ENCODE measurements at regions not wholly inside any gene's neighbourhood (a gene's known extent, or its start where the extent isn't known, plus 50 kb on each side); places are given as distances from the start of the nearest gene placed in this dataset.

DNA sequence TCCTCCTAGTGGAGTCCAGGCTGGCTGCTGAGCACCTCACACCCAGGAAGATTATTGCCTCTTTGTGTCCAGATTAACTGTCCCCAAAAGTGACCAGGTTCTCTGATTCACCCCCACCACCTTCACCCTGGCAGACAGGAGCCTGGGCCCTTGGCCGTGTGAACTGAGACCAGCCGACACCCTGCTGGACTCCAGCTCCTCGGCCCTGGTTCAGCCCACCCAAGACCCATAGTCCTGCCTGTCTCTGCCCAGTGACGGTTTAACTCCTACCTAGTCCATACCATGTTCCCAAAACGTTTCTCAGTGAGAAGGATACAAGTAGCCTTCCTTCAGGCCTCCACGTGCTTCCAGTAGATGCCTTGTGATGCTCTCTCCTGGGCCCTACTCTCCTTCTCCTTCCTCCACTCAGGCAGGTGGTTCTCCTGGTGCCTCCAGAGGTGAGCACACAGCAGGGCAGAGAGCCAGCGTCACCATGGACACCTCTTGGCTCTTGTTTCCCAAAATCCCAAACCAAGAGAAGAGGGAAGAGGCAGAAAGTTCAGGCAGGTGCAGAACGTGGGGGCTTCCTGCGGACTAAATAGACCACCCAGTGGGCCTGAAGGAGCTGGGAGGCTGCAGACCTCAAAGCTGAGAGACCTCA lies 134.4 kb upstream of the CST7 start:
- no peaks in the 10 kb centered on the region for H3K4me1 ChIP-seq (ENCODE audit: control insufficient read depth, insufficient read depth, low read length)
- no peaks in the 10 kb centered on the region for H3K27me3 ChIP-seq (ENCODE audit: control insufficient read depth, insufficient read depth, low read length)
- H3K27ac ChIP-seq (ENCODE audit: low read length), result no peak overlapping the region
- no peak for DNase-seq
- whole genome bisulfite sequencing (ENCODE audit: insufficient coverage), result 77% methylated on average over 8 of the region's 9 CpGs
- H3K9me3 ChIP-seq (replicated peaks; ENCODE audit: control insufficient read depth, low read depth, low read length), result no peaks in the 10 kb centered on the region
- H3K4me3 ChIP-seq (ENCODE audit: low read length), result no peak overlapping the region
- H3K36me3 ChIP-seq (ENCODE audit: control insufficient read depth, insufficient read depth, low read length), result no peaks in the 10 kb centered on the region

- Histone ChIP-seq H3K36me3 (ENCODE audit: control insufficient read depth, insufficient read depth, low read length) (no peaks in the 10 kb centered on the region), H3K4me3 (ENCODE audit: low read length) (no peak overlapping the region), H3K9me3 (replicated peaks; ENCODE audit: control insufficient read depth, low read depth, low read length) (no peaks in the 10 kb centered on the region), H3K27me3 (ENCODE audit: control insufficient read depth, insufficient read depth, low read length) (no peaks in the 10 kb centered on the region), H3K27ac (ENCODE audit: low read length) (no peak overlapping the region), H3K4me1 (ENCODE audit: control insufficient read depth, insufficient read depth, low read length) (no peaks in the 10 kb centered on the region)
- 37% methylated on average over 7 of the region's 16 CpGs for WGBS (ENCODE audit: insufficient coverage)
- no peak for DNase-seq
Measured at GRCh38 chr20:24815196-24815815, 133.8 kb upstream of the CST7 start.

DNA sequence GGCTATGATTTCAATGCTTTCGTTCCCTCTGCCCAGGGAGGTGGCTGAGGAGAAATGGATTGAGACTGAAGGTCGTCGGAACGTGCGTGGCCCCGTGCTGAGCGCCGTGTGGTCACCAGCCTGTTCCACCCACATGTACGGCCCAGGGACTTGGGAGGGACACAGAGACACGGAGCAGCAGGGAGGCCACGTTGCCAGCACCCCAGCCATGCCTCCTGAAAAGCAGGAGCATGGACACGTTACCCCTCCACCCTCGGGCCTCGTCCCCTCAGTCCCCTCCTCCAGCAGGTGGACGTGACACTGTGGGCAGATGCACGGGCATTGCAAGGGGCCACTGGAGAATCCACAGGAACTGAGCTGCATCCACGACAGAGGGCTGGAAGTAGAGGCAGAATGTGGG lies 133.1 kb upstream of the CST7 start:
- Histone ChIP-seq H3K27me3 (ENCODE audit: control insufficient read depth, insufficient read depth, low read length) (no peaks in the 10 kb centered on the region), H3K27ac (ENCODE audit: low read length) (no peak overlapping the region), H3K36me3 (ENCODE audit: control insufficient read depth, insufficient read depth, low read length) (no peaks in the 10 kb centered on the region), H3K4me1 (ENCODE audit: control insufficient read depth, insufficient read depth, low read length) (no peaks in the 10 kb centered on the region), H3K9me3 (replicated peaks; ENCODE audit: control insufficient read depth, low read depth, low read length) (no peaks in the 10 kb centered on the region), H3K4me3 (ENCODE audit: low read length) (no peak overlapping the region)
- WGBS (ENCODE audit: insufficient coverage), result 86% methylated on average over 11 of the region's 17 CpGs
- DNase-seq, result no peak

- WGBS (ENCODE audit: insufficient coverage), result 84% methylated on average over 5 of the region's 6 CpGs
- no peaks in the 10 kb centered on the region for H3K36me3 ChIP-seq (ENCODE audit: control insufficient read depth, insufficient read depth, low read length)
- H3K9me3 ChIP-seq (replicated peaks; ENCODE audit: control insufficient read depth, low read depth, low read length), result no peaks in the 10 kb centered on the region
- H3K4me3 ChIP-seq (ENCODE audit: low read length), result no peak overlapping the region
- H3K4me1 ChIP-seq (ENCODE audit: control insufficient read depth, insufficient read depth, low read length), result no peaks in the 10 kb centered on the region
- H3K27me3 ChIP-seq (ENCODE audit: control insufficient read depth, insufficient read depth, low read length), result no peaks in the 10 kb centered on the region
- DNase-seq, result no peak
- H3K27ac ChIP-seq (ENCODE audit: low read length), result no peak overlapping the region
Measured at GRCh38 chr20:24816431-24816830, 132.6 kb upstream of the CST7 start.

DNA sequence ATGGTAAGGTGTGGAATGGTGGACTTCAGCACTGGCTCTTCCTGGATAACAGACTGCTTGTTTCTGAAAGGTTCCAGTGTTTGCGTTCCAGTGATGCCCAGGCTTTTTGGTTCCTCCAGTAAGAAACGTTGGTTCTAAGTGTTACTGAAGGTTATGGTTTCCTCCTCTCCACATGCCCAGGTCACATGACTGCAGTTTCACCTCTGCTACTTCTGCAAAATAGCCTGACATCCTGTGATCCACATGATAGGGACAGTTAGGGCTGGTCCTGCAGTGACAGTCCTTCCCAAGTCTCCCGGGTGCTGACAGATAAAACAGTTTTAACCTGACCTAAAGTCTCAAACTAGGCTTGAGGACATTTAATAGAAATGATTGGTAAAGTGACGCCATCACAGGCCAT lies 132.2 kb upstream of the CST7 start:
- Histone ChIP-seq H3K36me3 (ENCODE audit: control insufficient read depth, insufficient read depth, low read length) (no peaks in the 10 kb centered on the region), H3K4me1 (ENCODE audit: control insufficient read depth, insufficient read depth, low read length) (no peaks in the 10 kb centered on the region), H3K27ac (ENCODE audit: low read length) (no peak overlapping the region), H3K27me3 (ENCODE audit: control insufficient read depth, insufficient read depth, low read length) (no peaks in the 10 kb centered on the region), H3K4me3 (ENCODE audit: low read length) (no peak overlapping the region), H3K9me3 (replicated peaks; ENCODE audit: control insufficient read depth, low read depth, low read length) (no peaks in the 10 kb centered on the region)
- WGBS (ENCODE audit: insufficient coverage), result no CpG with 5 or more reads among the region's 4 CpGs
- no peak for DNase-seq

DNA sequence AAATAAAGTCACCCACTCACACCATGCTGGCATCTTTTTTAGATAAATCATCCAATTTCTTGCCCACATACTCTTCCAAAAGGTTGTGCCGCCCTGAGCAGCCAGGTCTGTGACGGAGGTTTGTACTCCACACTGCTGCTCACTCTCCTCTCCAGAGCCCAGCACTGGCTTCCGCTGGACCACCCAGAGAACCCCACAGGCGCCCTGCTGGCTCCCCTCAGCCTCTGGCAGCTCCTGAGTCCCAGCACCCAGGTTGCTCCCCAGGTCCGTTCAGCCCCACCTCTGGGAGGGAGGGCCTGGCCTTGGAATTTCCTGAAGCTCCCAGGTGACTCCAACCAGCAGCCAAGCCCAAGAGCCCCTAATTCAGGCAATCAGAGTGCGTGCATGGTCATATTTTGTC lies 131.7 kb upstream of the CST7 start:
- H3K36me3 ChIP-seq (ENCODE audit: control insufficient read depth, insufficient read depth, low read length), result no peaks in the 10 kb centered on the region
- H3K27me3 ChIP-seq (ENCODE audit: control insufficient read depth, insufficient read depth, low read length), result no peaks in the 10 kb centered on the region
- no peak overlapping the region for H3K4me3 ChIP-seq (ENCODE audit: low read length)
- no peaks in the 10 kb centered on the region for H3K4me1 ChIP-seq (ENCODE audit: control insufficient read depth, insufficient read depth, low read length)
- no peak overlapping the region for H3K27ac ChIP-seq (ENCODE audit: low read length)
- WGBS (ENCODE audit: insufficient coverage), result 96% methylated on average over 4 of the region's 6 CpGs
- no peaks in the 10 kb centered on the region for H3K9me3 ChIP-seq (replicated peaks; ENCODE audit: control insufficient read depth, low read depth, low read length)
- DNase-seq, result no peak

- no peaks in the 10 kb centered on the region for H3K36me3 ChIP-seq (ENCODE audit: control insufficient read depth, insufficient read depth, low read length)
- H3K4me1 ChIP-seq (ENCODE audit: control insufficient read depth, insufficient read depth, low read length), result no peaks in the 10 kb centered on the region
- no peak for DNase-seq
- H3K27me3 ChIP-seq (ENCODE audit: control insufficient read depth, insufficient read depth, low read length), result no peaks in the 10 kb centered on the region
- no peak overlapping the region for H3K4me3 ChIP-seq (ENCODE audit: low read length)
- no peak overlapping the region for H3K27ac ChIP-seq (ENCODE audit: low read length)
- 94% methylated on average over 3 of the region's 5 CpGs for WGBS (ENCODE audit: insufficient coverage)
- H3K9me3 ChIP-seq (replicated peaks; ENCODE audit: control insufficient read depth, low read depth, low read length), result no peaks in the 10 kb centered on the region
Measured at GRCh38 chr20:24818056-24818455, 131.0 kb upstream of the CST7 start.

DNA sequence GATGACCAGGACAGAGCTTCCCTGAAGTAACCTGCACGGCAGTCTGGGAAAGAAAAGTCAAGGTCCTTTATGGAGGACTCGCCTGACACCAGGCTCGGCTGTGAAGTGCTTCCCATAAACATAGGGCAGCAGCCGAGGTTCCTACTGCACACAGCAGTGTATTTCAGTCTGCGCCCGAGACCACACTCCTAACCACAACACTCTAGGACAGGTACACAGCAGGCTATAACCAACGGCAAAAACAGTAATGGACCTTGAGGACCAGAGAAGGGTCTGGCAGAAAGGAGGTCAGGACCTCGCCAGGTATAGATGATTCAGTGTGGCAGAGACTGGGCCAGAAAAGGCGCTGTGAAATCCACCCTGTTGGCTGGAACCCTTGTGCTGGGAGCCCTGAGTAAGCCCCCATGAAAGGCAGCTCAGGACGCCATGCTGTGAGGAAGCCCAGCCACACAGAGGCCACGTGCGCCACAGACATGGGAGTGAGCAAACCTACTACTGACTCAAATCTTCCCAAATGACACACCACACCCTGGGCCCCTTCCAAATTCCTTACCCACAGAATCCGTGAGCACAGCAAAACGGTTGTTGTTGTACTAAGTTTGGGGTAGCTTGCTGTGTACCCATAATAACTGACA lies 129.6 kb upstream of the CST7 start:
- WGBS (ENCODE audit: insufficient coverage), result 80% methylated on average over 5 of the region's 14 CpGs
- Histone ChIP-seq H3K36me3 (ENCODE audit: control insufficient read depth, insufficient read depth, low read length) (no peaks in the 10 kb centered on the region), H3K27me3 (ENCODE audit: control insufficient read depth, insufficient read depth, low read length) (no peaks in the 10 kb centered on the region), H3K4me3 (ENCODE audit: low read length) (no peak overlapping the region), H3K27ac (ENCODE audit: low read length) (no peak overlapping the region), H3K4me1 (ENCODE audit: control insufficient read depth, insufficient read depth, low read length) (no peaks in the 10 kb centered on the region), H3K9me3 (replicated peaks; ENCODE audit: control insufficient read depth, low read depth, low read length) (no peaks in the 10 kb centered on the region)
- DNase-seq, result no peak

DNA sequence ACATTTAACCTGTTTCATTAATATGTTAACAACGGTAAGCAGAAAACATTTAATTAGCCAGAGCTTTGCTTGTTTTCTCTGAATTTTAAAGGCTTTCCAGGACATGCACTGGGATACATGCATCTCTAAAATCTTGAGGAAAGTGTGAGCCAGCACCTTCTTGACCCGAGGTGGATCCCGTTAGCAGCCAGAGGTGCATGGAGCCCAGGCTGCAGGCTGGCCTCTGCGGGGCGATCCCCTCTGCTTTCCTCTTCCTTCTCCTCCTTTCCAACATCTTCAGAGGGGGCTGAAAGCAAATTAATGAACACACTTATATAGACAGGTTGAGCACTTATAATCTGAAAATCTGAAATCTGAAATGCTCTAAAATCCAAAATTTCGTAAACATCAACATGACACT lies 128.7 kb upstream of the CST7 start:
- H3K27ac ChIP-seq (ENCODE audit: low read length), result no peak overlapping the region
- WGBS (ENCODE audit: insufficient coverage), result 100% methylated on average over 1 of the region's 6 CpGs
- no peaks in the 10 kb centered on the region for H3K36me3 ChIP-seq (ENCODE audit: control insufficient read depth, insufficient read depth, low read length)
- no peak overlapping the region for H3K4me3 ChIP-seq (ENCODE audit: low read length)
- no peaks in the 10 kb centered on the region for H3K27me3 ChIP-seq (ENCODE audit: control insufficient read depth, insufficient read depth, low read length)
- no peak for DNase-seq
- no peaks in the 10 kb centered on the region for H3K9me3 ChIP-seq (replicated peaks; ENCODE audit: control insufficient read depth, low read depth, low read length)
- H3K4me1 ChIP-seq (ENCODE audit: control insufficient read depth, insufficient read depth, low read length), result no peaks in the 10 kb centered on the region

GRCh38 chr20:24821391-24821790 lies 127.7 kb upstream of the CST7 start:
- H3K4me3 ChIP-seq (ENCODE audit: low read length), result no peak overlapping the region
- 100% methylated on average over 1 of the region's 8 CpGs for whole genome bisulfite sequencing (ENCODE audit: insufficient coverage)
- no peak overlapping the region for H3K27ac ChIP-seq (ENCODE audit: low read length)
- no peaks in the 10 kb centered on the region for H3K9me3 ChIP-seq (replicated peaks; ENCODE audit: control insufficient read depth, low read depth, low read length)
- no peaks in the 10 kb centered on the region for H3K27me3 ChIP-seq (ENCODE audit: control insufficient read depth, insufficient read depth, low read length)
- H3K36me3 ChIP-seq (ENCODE audit: control insufficient read depth, insufficient read depth, low read length), result no peaks in the 10 kb centered on the region
- DNase-seq, result no peak
- no peaks in the 10 kb centered on the region for H3K4me1 ChIP-seq (ENCODE audit: control insufficient read depth, insufficient read depth, low read length)
